ENCODE measurements at regions not wholly inside any gene's neighbourhood (a gene's known extent, or its start where the extent isn't known, plus 50 kb on each side); places are given as distances from the start of the nearest gene placed in this dataset.

DNA sequence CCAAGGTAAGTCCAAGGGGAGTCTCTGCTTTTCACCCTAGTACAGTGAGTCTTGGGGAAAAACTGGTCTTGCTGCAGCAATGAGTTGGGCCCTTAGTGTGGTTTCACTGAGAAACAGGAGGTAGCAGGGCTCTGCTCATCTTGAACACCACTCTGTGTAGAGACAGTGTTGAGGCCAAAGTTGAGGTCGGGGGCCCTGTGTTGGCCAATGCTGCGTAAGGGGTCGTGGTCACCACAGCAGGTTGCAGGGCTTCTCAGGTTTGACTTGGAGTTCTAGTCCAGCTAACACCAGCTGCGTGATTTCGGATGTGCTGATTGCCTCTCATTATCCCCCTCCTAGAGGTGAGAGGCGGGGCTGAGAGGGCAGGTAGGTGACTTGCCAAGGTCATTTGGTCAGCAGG is 807.5 kb downstream of the VRK1 start:
- BruUV-seq (replicated peaks): no TSS peak
- no peaks in the 10 kb centered on the region for H3K27me3 ChIP-seq (ENCODE audit: control insufficient read depth, insufficient read depth, low read length)
- H4K20me1 ChIP-seq (ENCODE audit: insufficient read depth, low read length): no peaks in the 10 kb centered on the region
- H3K4ac ChIP-seq (ENCODE audit: low read depth, low read length): no peak overlapping the region
- ChIA-PET CTCF (interaction anchor here (0.6 kb wide), 1 partner anchor 901 kb away, joined by 3 read pairs; no protein-coding TSS in a partner anchor), POLR2A (ENCODE audit: unreplicated experiment) (no interaction called here)
- no peaks in the 10 kb centered on the region for H3K4me1 ChIP-seq (ENCODE audit: control insufficient read depth, insufficient read depth, low read length)
- no peak overlapping the region for H3K4me2 ChIP-seq (ENCODE audit: low read depth, low read length)
- no peak overlapping the region for H2AK9ac ChIP-seq (replicated peaks; ENCODE audit: low read depth, low read length, poor library complexity)
- ATAC-seq (ENCODE audit: low read depth) (no peak), DNase-seq (no peak)
- dilution Hi-C loops (cut with HindIII; ENCODE audit: low sequenced_read_pairs, unreplicated experiment) (no loop called here), intact Hi-C loops (cut with micrococcal nuclease) (no loop called here), in situ Hi-C loops (cut with MboI; ENCODE audit: low sequenced_read_pairs) (no loop called here)
- H3K14ac ChIP-seq (replicated peaks; ENCODE audit: low read depth, low read length): no peak overlapping the region
- H2AK5ac ChIP-seq (ENCODE audit: low read depth, low read length): no peak overlapping the region
- no peaks in the 10 kb centered on the region for H3K9me1 ChIP-seq (ENCODE audit: insufficient read depth, low read length)
- no peak for TF ChIP-seq ELK1 (IDR thresholded peaks at IDR 0.05; ENCODE audit: borderline replicate concordance, low read depth, low read length)
- no peak for TF ChIP-seq RAD21 (IDR thresholded peaks at IDR 0.05; ENCODE audit: low read length)
- TF ChIP-seq FOS (IDR thresholded peaks at IDR 0.05; ENCODE audit: low read depth, low read length): no peak
- H2BK5ac ChIP-seq (ENCODE audit: low read depth, low read length, poor library complexity, severe bottlenecking): no peak overlapping the region
- H3K56ac ChIP-seq (ENCODE audit: extremely low read depth, insufficient read depth, low read length): no peak overlapping the region
- no peak overlapping the region for H2BK20ac ChIP-seq (ENCODE audit: low read depth, low read length)
- peaks cover 17% of the 10 kb centered on the region for H3K9me3 ChIP-seq (ENCODE audit: control insufficient read depth, insufficient read depth, low read length)
- H3K79me1 ChIP-seq (ENCODE audit: low read depth in 1 of 2, low read length in 2 of 2): no peaks in the 10 kb centered on the region
- no peak overlapping the region for H4K5ac ChIP-seq (ENCODE audit: low read depth, low read length)
- H4K91ac ChIP-seq (ENCODE audit: insufficient read depth, low read depth, low read length): no peak overlapping the region
- no peak overlapping the region for H3K4me3 ChIP-seq (ENCODE audit: insufficient read depth, low read depth, low read length)
- no peak overlapping the region for H2BK15ac ChIP-seq (ENCODE audit: low read depth, low read length)
- H3K23ac ChIP-seq (ENCODE audit: low read depth, low read length): no peak overlapping the region
- no CpG with 5 or more reads among the region's 6 CpGs for WGBS, 2 experiments (ENCODE audit: extremely low coverage in 2 of 2, insufficient read length in 1 of 2)
- no peak overlapping the region for H4K8ac ChIP-seq (ENCODE audit: low read depth in 2 of 2, low read length in 2 of 2)
- no peak overlapping the region for H2AFZ ChIP-seq (replicated peaks; ENCODE audit: low read length, poor library complexity)
- H2BK120ac ChIP-seq (ENCODE audit: low read depth, low read length): no peak overlapping the region
- H3K27ac ChIP-seq (ENCODE audit: insufficient read depth, low read length): no peak overlapping the region
- H3K18ac ChIP-seq (ENCODE audit: low read depth, low read length): no peak overlapping the region
- H3K36me3 ChIP-seq (ENCODE audit: control insufficient read depth, insufficient read depth, low read length): no peaks in the 10 kb centered on the region
- no peak overlapping the region for H3K9ac ChIP-seq (ENCODE audit: low read depth, low read length)

Measured in IMR-90 (cell line).